GM19328 (cell line): ENCODE measurements at regions not wholly inside any gene's neighbourhood (a gene's known extent, or its start where the extent isn't known, plus 50 kb on each side); places are given as distances from the start of the nearest gene placed in this dataset.
A peak's percentile ranks its signal among the peaks of the same experiment; 100 is the strongest.

Source experiments
- ATAC-seq: cut with Tn5 transposase; IDR thresholded peaks from one replicate; pipeline ENCODE4 v1.9.1; 2021; ENCODE audit warnings: mild to moderate bottlenecking, moderate library complexity; ENCODE audit not compliant: unreplicated experiment

DNA sequence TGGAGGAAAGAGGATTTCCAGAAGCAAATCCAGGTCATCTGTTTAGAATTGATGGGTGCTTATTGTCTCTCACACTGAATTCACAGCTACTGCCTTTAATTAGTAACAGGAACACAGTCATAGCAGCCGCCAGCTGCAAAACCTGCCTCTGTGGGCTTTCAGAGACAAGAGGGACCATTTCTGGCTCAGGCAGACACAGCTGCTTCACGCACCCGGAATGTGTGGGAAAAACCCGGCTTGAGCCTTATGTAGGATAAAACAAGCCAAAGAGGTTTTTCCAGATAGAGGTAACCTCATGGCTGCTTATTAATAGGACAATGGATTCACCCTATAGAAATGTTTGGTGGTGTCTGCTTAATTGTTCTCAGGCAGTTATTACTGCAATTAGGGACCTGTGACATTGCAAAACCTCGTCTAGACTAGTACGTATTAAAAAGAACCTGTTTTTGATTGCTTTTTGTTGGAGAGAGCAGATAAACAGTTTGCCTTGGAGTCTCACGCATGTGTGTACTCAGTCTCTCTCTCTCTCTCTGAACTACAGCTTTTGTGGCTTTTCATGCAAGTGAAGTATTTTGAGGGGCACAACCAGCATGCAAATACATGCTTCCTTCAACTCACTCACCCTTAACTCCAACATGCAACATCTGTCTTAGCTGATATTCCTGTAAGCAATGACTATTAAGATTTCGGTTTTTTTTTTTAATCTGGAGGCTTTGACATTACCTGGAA lies 302.7 kb downstream of the PLK2 start:
- peak; percentile 61 for ATAC-seq

DNA sequence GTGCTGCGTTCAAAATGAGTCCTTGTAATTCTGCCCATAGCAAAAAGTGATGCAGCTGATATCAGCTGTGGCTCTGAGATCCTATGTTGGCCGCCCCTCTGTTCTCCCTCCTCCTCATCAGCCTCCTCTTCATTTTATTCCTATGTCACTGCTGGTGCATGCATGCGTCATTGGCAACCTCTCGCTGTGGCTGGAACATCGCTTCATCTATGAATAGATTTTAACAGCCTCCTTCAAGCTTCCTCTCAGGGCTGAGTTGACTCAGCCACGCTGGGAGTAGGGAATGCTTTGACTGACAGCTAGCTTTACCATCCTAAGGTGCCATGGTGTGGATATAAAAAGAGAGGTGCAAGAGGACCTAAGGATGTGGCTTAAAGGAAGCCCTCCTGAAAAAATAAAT lies 303.5 kb downstream of the PLK2 start:
- ATAC-seq: no peak

DNA sequence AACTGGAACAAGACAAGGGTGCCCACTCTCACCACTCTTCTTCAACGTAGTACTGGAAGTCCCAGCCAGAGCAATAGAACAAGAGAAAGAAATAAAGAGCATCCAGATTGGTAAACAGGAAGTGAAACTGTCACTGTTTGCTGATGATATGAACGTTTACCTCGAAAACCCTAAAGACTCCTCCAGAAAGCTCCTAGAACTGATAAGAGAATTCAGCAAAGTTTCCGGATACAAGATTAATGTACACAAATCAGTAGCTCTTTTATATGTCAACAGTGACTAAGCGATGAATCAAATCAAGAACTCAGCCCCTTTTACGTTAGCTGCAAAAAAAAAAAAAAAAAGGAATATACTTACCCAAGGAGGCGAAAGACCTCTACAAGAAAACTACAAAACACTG lies 306.6 kb downstream of the PLK2 start:
- no peak for ATAC-seq

DNA sequence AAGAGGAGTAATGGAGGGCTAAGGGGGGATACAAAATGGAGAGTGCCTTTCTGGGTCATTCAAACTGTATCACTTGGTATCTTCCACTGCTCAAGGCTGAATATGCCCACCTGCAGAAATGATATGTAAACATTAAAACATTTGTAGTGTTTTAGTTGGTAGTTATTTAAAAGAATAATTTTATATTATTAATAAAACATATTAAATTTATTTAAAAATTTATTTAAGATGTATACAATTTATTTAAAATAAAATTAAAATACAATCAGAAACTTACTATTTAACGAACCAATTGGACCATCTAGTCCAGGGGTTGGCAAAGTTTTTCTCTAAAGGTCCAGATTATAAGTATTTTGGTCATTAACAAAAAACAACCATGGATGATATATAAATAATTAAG lies 308.5 kb downstream of the PLK2 start:
- no peak for ATAC-seq

DNA sequence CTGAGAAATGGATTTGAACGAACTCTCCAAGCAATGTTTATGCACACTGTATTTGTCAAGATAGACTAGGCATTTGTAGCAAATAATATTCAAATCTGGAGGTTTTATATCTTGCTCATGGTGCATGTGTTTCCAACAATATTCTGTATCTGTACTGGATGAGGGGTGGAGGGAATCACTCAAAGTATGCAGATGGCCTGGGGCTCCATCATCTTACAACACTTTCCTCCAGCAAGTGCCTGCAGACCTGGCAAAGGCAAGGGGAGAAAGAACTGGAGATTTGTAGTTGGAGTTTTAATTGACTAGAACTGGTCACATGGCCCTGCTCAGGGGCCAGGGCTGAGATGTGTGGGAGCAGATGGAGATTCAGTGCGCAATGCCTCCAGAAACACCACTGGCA lies 309.0 kb downstream of the PLK2 start:
- no peak for ATAC-seq

DNA sequence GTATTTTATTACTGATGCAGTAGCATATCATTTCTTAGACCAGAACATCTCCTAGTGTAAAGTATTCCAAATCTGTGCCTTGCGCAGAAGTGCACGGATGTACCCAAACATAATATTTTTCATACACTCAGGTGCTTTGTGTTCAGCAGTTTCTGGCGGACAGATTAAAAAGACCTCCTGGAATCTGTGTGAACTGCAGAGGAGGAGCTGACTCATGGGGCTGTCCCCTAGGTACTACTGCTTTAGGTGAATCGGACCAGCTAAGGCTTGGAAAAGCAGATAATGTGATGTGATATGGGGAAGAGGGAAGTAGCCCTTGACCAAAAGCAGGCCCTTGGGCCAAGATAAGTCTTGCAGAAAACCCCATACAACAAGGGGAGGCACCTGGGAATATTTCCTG lies 310.1 kb downstream of the PLK2 start:
- ATAC-seq: no peak

DNA sequence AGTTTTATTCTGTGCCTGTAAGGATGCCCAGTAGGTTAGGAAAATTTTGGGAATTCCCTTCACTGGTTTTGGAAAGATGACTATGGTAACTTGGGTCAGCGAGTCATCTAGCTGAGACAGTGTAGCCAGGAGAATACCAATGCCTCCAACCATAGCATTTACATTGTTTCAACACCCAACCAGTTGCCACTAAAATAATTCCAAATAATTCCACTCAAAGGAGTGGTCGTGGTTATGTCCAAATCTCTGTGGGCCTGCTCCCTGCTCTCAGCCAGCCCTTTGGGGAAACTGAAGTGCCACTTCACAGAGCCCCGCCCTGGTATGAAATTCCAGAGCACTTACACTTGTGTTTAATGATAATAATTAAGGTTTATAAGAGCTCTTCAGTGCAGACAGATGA lies 310.5 kb downstream of the PLK2 start:
- ATAC-seq: no peak

DNA sequence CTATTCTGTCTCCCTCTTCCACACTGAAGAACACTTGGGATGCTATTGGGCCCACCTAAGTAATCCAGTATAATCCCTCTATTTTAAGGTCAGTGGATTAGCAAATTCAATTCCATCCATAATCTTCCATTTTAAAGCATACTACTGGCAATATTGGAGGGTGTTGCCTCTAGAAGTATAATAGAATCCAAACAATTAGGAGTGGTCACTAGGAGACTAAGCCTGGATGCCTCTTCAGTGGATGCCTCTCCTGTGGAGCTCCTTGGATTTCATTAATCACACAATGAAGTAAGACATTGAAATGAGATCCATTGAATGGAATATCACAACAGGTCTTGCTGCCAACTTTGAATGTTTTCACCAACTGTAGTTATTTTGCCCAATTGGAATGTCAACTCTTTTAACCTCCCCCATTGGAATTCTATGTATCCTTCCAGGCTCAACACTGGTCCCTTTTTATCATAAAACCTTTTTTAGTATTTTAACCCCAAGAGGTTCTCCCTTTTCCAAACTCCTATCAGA lies 311.6 kb downstream of the PLK2 start:
- no peak for ATAC-seq

DNA sequence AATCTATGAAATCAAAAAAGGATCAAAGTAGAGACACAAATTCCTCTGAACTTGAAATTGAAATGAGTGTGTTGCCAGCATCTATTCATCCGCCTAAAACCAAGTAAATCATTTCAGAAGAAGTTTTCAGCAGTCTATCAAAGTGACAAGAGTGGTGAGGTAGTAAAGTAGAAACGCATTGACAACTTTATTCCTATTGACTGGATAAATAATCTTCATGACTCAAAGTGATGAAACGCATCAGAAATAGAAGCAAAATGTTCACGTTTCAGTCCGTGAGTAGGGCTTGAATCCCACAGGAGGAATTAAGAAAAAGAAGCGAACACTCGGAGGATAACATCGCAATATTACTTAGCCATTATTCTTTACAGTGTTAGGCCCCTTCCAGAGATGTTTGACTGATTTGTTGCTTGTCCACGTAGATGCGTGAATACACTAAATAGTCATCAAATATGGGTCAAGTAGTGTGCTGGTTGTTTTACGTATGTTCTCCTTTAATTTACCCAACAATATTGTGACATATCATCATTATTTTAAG lies 314.4 kb downstream of the PLK2 start:
- ATAC-seq: no peak

DNA sequence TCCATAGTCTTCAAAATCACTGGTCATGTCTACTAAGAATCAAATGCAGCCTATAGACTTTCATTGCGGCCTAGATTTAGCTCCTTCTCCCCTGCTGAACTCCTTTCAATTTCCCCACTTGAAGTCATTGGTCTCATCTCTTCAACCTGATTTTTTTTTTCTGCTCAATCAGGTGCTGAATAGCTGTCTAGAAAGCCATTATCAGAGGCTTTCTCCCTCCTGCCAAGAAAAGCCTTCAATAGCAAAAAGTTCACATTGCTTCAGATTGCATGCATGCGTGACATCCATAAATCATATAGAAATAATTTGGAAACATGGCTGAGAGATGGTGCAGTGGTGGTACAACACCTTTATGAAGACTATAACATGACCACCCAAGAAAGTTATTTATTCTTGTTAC lies 316.2 kb downstream of the PLK2 start:
- no peak for ATAC-seq

DNA sequence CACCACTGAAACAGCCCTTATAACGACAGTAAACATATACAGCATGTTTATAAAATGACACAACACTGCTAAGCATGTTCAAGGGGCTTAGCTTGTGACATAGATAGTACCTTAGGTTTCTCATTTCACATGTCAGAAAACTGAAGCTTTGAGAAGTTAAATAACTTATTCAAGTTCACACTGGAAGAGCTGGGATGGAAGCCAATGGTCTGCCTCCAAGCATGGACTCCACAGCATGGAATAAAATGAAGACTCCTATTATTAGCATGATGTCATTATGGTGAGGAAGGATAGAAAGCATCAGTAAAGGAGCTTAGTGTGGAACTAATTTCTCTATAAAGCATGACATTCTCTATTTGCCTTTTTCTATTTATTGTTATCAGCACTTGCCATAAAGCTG lies 316.7 kb downstream of the PLK2 start:
- no peak for ATAC-seq

DNA sequence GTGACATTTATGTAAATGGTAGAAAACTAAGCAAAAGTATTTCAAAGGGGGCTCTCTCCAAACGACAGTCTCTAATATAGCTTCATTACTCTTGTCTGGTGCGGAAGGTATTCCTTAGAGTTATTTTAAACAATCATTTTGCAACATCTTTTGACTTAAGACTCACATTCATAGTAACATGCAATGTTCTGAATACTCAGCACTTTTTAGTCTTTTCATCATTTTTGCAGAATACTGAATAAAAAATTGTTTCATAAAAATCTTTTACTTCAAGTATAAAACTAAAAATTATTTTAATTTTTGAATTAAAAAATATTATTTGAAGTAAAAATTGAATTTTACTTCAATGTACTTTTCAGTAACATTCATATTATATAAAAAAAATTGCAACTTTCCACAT lies 321.1 kb downstream of the PLK2 start:
- ATAC-seq: no peak

DNA sequence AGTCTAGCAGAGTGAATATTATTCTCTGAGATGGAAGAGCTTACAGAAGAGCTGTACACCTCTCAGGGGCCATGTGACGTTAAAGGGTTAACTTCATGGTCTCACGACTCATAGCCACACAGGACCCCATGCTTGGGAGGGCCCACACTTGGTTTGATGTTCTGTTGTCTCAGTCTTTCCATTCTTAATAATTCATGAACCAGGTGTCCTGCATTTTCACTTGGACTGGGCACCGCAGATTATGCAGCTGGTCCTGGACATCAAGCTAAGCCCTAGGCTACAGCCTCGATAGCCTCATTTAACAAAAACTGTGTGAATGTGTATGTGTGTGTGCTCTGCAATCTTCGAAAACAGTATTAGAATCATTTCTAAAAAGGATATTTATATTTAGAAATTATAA lies 323.5 kb downstream of the PLK2 start:
- ATAC-seq: no peak

DNA sequence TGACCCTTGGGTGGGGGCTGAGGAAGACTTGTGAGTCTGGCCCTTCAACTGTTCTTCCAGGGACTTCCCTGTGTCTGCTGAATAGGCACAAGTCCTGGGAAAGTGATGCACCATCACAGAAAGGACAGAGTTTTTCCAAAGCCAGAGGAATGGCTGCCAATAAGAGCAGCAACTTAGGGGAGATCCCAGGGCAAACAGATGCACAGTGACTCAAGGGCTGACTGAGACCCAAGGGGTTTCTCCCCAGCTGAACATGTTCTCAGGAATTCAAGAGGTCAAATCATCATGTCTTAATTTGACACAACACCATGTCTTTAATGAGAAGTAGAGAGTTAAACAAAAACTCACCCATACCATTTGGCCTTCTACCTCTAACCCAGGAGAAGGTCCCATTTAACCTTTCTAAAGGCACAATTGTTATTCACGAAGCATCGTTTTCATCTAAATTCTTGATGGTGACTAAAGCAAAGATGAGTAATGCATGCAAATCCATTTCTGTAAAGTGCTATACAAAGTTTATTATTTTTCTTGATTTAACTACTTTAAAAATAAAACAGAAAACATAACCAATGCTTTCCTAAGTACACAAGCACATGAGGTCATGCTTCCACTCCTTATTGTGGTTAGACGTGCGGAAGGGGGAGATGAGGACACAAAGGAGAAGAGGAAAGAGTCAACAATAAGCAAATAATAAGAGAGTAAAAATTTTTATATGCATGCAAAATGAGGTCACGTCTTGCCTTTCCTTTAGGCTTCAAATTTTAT lies 324.1 kb downstream of the PLK2 start:
- ATAC-seq: no peak

DNA sequence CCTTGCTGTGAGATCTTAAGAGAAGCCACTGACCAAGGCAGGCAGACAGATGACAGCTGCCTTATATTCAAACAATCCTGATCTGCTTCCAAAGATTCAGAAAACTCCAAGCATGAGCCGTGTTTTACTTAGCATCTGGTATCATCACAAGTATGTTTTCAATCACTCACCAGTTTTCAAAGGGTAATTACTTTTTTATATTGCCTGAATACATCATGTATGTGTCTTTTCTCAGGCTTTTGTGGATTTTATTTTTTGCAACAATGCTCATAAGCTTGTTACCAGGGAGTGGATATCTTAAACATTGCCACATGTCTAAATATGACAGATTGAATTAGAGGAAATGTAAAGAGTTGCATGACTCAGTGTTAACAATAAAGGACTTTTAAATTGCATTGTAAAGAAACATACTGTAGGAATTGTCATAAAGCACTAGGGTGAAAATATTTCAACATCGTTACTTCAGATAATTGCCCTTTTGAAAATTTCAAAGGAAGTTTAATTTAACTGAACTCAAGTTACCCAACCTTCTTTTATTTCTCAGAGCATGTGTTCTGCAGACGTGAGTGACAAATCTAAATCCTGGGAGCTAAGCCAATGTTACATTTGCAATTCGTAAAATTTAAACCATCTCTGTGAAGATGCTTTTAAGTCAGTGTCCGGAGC lies 326.1 kb downstream of the PLK2 start:
- no peak for ATAC-seq

DNA sequence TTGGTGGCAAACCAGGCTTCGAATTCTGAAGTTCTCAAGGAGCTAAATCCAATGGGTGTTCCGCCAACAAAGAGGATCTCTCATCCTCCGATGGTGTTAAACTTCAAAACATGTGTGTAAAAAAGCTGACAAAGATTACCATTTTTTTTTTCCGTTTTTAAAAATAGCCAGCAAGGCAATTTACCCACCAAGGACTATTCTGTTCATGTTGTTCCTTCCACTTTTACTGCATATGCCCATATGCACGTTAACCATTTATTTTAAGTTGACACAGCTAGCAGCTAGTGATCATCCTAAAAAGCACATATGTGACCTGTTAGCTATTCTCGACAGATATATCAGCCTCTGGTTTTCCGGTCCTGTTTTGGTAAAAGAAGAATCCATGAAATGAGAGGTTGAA lies 326.7 kb downstream of the PLK2 start:
- ATAC-seq: no peak

DNA sequence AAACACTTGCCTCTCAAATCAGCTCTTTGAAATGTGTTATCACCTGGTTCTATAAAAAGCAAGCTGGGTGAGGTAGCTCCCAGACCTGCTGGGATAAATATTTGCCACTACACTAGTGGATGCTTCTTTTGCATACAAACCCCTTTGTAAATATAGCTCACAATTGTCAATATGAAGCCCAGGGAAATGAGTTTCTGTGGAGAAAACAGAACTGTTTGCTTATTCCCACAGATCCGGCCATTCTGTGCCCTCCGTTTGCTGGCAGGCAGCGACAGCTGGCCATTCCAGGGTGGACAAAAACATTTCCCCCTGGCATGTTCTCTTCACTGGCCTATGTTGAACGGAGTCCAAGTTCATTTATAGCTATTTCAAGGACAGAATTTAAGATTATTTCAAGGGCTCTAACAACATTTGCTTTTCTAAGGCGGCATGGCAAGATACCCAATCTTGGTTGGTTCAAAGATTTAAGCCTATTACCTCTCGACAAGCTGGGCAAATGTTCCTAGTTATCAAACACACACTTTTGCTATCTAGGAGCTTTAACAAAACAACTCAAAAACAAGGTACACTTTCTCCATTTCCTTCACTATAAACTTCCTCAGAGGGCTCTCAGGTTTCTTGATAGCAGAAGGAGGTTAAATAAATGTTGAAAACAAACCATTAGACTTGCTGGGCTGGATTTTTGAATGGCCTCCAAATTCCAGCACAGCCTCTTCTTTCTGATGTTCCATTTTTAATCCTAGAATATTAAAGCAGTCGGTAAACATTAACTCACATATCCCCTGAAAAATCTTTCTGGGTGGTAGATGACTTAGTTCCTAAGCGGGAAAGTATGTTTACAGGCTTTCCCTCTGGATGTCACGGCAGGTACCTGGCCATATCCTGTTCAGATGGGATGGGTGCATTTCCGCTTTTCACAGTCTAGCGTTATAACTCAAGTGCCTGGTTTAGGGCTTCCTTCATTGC lies 332.3 kb downstream of the PLK2 start:
- ATAC-seq: no peak

DNA sequence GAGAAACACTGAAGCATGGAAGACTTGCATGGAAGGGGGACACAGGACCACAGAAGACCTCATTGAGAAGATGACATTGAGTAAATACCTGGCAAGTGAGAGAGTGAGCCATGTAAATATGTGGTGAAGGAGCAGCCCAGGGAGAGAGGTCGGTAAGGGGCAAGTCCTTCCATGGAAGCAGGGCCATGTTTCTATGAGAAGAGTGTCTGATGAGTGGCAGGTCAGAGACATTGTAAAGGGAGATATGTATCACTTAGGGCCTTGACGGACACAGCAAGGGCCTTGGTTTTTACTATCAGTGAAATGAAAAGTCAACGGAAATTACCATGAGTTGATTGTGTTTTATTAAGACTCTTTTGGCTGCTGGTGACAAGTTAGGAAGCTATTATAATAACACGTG lies 336.4 kb downstream of the PLK2 start:
- no peak for ATAC-seq

DNA sequence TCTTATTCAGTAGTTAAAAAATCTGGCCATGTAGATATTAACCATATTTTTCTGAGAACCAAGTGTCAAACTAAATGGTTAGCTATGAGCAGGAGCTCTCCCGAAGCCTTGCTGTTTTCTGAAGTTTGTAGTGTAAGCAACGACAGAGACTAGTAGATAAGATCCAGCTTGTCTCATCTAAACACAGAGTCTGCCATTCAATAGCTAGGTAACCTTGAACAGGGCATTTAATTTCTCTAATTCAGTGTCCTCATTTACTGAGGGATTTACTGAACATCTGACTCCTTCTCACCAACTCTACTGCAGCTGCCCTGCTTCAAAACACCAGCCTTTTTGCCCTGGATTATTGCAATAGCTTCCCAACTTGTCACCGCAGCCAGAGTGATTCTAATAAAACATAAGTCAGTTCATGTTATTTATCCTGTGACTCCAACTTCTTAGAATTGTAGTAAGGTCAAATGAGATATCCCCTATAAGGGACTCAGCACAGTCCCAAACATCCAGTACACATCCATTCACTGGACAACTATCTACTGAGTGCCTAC lies 337.0 kb downstream of the PLK2 start:
- ATAC-seq: no peak

DNA sequence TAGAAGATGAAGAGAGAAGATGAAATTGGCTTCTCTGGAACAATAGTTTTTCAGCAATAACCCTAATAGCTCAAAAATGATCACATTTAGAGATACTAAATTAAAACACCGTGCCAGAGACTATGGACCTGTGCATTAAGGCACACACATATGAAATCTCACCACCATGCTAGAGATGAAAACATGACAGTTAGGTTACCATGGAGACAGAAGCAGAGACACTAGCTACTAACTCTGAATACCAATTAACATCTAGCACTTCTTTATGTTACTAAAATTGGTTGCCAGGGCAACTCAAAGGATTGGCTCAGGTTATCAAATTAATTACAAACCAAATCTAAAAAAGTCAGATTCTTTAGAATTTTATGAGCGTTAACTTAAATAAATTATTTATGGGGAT lies 337.7 kb downstream of the PLK2 start:
- no peak for ATAC-seq
